Endothelial cell of umbilical vein (primary cell): ENCODE measurements at regions not wholly inside any gene's neighbourhood (a gene's known extent, or its start where the extent isn't known, plus 50 kb on each side); places are given as distances from the start of the nearest gene placed in this dataset.

ENCODE experiments used
- EZH2 ChIP-seq: IDR thresholded peaks from 2 replicates; pipeline ENCODE4 v1.6.1; 2012; ENCODE audit warnings: borderline replicate concordance, low read depth, mild to moderate bottlenecking, moderate library complexity, low read length, inconsistent platforms; ENCODE audit not compliant: severe bottlenecking
- FOS ChIP-seq: IDR thresholded peaks from 2 replicates; pipeline ENCODE4 v1.6.1; 2011; ENCODE audit warnings: mild to moderate bottlenecking, low read length, moderate library complexity, borderline replicate concordance; ENCODE audit not compliant: insufficient read depth
- GATA2 ChIP-seq: IDR thresholded peaks from 2 replicates; pipeline ENCODE4 v1.7.0; 2011; ENCODE audit warnings: low read depth, mild to moderate bottlenecking, moderate library complexity, mixed read lengths, low read length; ENCODE audit not compliant: insufficient read length, insufficient read depth
- JUN ChIP-seq: IDR thresholded peaks from 2 replicates; pipeline ENCODE4 v1.6.1; 2011; ENCODE audit warnings: borderline replicate concordance, low read depth; ENCODE audit not compliant: insufficient read length, insufficient read depth
- MYC ChIP-seq: IDR thresholded peaks from one replicate; pipeline ENCODE4 v1.6.1; 2011; ENCODE audit warnings: mild to moderate bottlenecking, low read depth, low read length
- POLR2A ChIP-seq: IDR thresholded peaks from 2 replicates; pipeline ENCODE4 v1.6.1; 2012; ENCODE audit warnings: low read depth, mild to moderate bottlenecking, control low read depth, low read length
- POLR2AphosphoS5 ChIP-seq: IDR thresholded peaks from 2 replicates; pipeline ENCODE4 v1.6.1; 2012; ENCODE audit warnings: low read depth, mild to moderate bottlenecking, control low read depth, low read length, moderate library complexity; ENCODE audit not compliant: insufficient read depth
- TF ChIP-seq, protein P1 (sequence below), 2 donors: IDR thresholded peaks; 1 replicate in 1 of 2; 2 replicates in 1 of 2; pipeline ENCODE4 v1.5.1; 2011; ENCODE audit warnings: low read length in 2 of 2, mild to moderate bottlenecking in 2 of 2, moderate library complexity in 2 of 2, control low read depth in 1 of 2, inconsistent platforms in 1 of 2, low read depth in 1 of 2; ENCODE audit not compliant: insufficient read depth in 1 of 2; ENCODE audit errors: extremely low read depth in 1 of 2
- TF ChIP-seq, protein P2 (sequence below): IDR thresholded peaks from 2 replicates; pipeline ENCODE4 v1.6.1; 2011; ENCODE audit not compliant: insufficient read depth, insufficient read length

GRCh38 chrX:43140582-43140981 lies 362.6 kb upstream of the PPP1R2C start:
- TF ChIP-seq POLR2AphosphoS5 (no peak), POLR2A (no peak), EZH2 (no peak), FOS (no peak), MYC (no peak), JUN (no peak), GATA2 (no peak)
- TF ChIP-seq, protein P1, sequence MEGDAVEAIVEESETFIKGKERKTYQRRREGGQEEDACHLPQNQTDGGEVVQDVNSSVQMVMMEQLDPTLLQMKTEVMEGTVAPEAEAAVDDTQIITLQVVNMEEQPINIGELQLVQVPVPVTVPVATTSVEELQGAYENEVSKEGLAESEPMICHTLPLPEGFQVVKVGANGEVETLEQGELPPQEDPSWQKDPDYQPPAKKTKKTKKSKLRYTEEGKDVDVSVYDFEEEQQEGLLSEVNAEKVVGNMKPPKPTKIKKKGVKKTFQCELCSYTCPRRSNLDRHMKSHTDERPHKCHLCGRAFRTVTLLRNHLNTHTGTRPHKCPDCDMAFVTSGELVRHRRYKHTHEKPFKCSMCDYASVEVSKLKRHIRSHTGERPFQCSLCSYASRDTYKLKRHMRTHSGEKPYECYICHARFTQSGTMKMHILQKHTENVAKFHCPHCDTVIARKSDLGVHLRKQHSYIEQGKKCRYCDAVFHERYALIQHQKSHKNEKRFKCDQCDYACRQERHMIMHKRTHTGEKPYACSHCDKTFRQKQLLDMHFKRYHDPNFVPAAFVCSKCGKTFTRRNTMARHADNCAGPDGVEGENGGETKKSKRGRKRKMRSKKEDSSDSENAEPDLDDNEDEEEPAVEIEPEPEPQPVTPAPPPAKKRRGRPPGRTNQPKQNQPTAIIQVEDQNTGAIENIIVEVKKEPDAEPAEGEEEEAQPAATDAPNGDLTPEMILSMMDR (IDR thresholded peaks at IDR 0.05; ENCODE audit: extremely low read depth in 1 of 2, insufficient read depth in 1 of 2, low read depth in 1 of 2, low read length in 2 of 2): no peak
- TF ChIP-seq, protein P2, sequence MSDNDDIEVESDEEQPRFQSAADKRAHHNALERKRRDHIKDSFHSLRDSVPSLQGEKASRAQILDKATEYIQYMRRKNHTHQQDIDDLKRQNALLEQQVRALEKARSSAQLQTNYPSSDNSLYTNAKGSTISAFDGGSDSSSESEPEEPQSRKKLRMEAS: no peak
